Fibroblast of lung (primary cell): ENCODE measurements at regions not wholly inside any gene's neighbourhood (a gene's known extent, or its start where the extent isn't known, plus 50 kb on each side); places are given as distances from the start of the nearest gene placed in this dataset.
A peak's percentile ranks its signal among the peaks of the same experiment; 100 is the strongest.

Experiments
- DNase-seq, 2 donors: peaks; one replicate each; pipeline versions ENCODE4 v3.0.0 to v3.0.0-alpha.2; 2010; ENCODE audit warnings: low read depth in 2 of 2
- H2AFZ ChIP-seq: 2 replicates; pipeline ENCODE4 v1.5.1; 2012; ENCODE audit warnings: low read length, control low read depth, inconsistent platforms
- H3K27ac ChIP-seq: 2 replicates; pipeline ENCODE4 v1.5.1; 2011; ENCODE audit warnings: low read length, control low read depth; ENCODE audit not compliant: insufficient read depth
- H3K27me3 ChIP-seq: 2 replicates; pipeline ENCODE4 v1.5.1; 2011; ENCODE audit warnings: mild to moderate bottlenecking, low read length; ENCODE audit not compliant: control insufficient read depth, insufficient read depth
- H3K36me3 ChIP-seq: 2 replicates; pipeline ENCODE4 v1.5.1; 2011; ENCODE audit warnings: low read length; ENCODE audit not compliant: control insufficient read depth, insufficient read depth
- H3K4me1 ChIP-seq: 2 replicates; pipeline ENCODE4 v1.5.1; 2011; ENCODE audit warnings: low read length; ENCODE audit not compliant: control insufficient read depth, insufficient read depth; ENCODE audit errors: extremely low read depth
- H3K4me2 ChIP-seq: 2 replicates; pipeline ENCODE4 v1.5.1; 2011; ENCODE audit warnings: low read length, control low read depth; ENCODE audit not compliant: insufficient read depth; ENCODE audit errors: extremely low read depth
- H3K4me3 ChIP-seq, 4 experiments: fragments of 200-600 bp in 1 of 4; sonication (generic) in 1 of 4; replicated peaks in 1 of 4; 2 replicates each; pipeline ENCODE4 v1.5.1; 2011 to 2016; ENCODE audit warnings: low read length in 4 of 4, low read depth in 3 of 4, mild to moderate bottlenecking in 3 of 4, control low read depth in 2 of 4, inconsistent platforms in 1 of 4, mixed read lengths in 1 of 4; ENCODE audit not compliant: insufficient read depth in 1 of 4; ENCODE audit errors: control extremely low read depth in 1 of 4
- H3K79me2 ChIP-seq: 2 replicates; pipeline ENCODE4 v1.5.1; 2012; ENCODE audit warnings: mild to moderate bottlenecking, low read length, inconsistent platforms; ENCODE audit not compliant: control insufficient read depth, insufficient read depth
- H3K9ac ChIP-seq: 2 replicates; pipeline ENCODE4 v1.5.1; 2011; ENCODE audit warnings: mild to moderate bottlenecking, low read length, control low read depth; ENCODE audit not compliant: insufficient read depth
- H3K9me3 ChIP-seq: 2 replicates; pipeline ENCODE4 v1.5.1; 2012; ENCODE audit warnings: low read depth, low read length; ENCODE audit not compliant: control insufficient read depth, insufficient read depth
- H4K20me1 ChIP-seq: 2 replicates; pipeline ENCODE4 v1.5.1; 2011; ENCODE audit warnings: low read length; ENCODE audit not compliant: control insufficient read depth, insufficient read depth; ENCODE audit errors: extremely low read depth
- EZH2 ChIP-seq: IDR thresholded peaks from 2 replicates; pipeline ENCODE4 v1.5.1; 2012; ENCODE audit warnings: low read length, control low read depth, mild to moderate bottlenecking; ENCODE audit errors: missing control alignments
- TF ChIP-seq, protein P1 (sequence below), 2 donors: IDR thresholded peaks in 1 of 2; conservative IDR thresholded peaks in 1 of 2; 1 replicate in 1 of 2; 2 replicates in 1 of 2; pipeline ENCODE4 v1.5.1; 2011 to 2012; ENCODE audit warnings: low read length in 2 of 2, control low read depth in 1 of 2, inconsistent platforms in 1 of 2, low read depth in 1 of 2, mild to moderate bottlenecking in 1 of 2

DNA sequence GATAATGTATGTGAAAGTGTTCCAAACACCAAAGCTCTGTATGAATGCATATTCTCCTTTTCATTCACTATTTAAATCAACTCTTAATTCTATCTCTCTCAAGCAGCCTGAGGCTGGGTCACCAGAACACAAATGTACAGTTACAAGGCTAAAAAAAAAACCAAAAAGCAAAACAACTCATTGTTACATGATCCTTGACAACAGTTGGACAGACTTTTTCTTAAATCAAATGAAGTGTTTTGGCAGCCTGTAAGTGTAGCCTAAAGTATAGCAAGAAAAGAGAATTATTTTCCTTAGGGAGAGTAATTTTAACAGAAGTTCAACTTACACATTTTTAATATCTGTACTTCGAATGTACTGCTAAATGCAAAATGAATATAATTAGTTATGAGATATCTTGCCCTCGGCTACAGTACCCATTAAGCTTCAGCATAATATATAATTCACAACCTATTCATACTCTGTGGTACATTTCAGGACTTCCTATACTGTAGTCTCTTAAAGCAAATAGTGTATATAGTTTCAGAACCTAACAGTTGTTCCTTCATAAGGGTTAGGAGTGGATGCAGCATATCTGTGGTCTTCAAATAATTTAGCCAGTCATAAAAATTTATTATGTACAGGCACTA, 214.0 kb upstream of the BTG1 start:
- no peak overlapping the region for H3K27ac ChIP-seq
- no peak overlapping the region for H3K4me3 ChIP-seq
- peak in 1 of 2 donors; percentile 5 for DNase-seq
- no peaks in the 10 kb centered on the region for H4K20me1 ChIP-seq
- H3K4me1 ChIP-seq = peaks cover 3% of the 10 kb centered on the region
- H3K27me3 ChIP-seq = no peaks in the 10 kb centered on the region
- H3K36me3 ChIP-seq = no peaks in the 10 kb centered on the region
- H3K4me2 ChIP-seq = no peak overlapping the region
- H3K9me3 ChIP-seq = no peaks in the 10 kb centered on the region
- H3K9ac ChIP-seq = no peak overlapping the region
- no peak overlapping the region for H2AFZ ChIP-seq
- H3K79me2 ChIP-seq = no peaks in the 10 kb centered on the region
- no peak for TF ChIP-seq EZH2
- TF ChIP-seq, protein P1, sequence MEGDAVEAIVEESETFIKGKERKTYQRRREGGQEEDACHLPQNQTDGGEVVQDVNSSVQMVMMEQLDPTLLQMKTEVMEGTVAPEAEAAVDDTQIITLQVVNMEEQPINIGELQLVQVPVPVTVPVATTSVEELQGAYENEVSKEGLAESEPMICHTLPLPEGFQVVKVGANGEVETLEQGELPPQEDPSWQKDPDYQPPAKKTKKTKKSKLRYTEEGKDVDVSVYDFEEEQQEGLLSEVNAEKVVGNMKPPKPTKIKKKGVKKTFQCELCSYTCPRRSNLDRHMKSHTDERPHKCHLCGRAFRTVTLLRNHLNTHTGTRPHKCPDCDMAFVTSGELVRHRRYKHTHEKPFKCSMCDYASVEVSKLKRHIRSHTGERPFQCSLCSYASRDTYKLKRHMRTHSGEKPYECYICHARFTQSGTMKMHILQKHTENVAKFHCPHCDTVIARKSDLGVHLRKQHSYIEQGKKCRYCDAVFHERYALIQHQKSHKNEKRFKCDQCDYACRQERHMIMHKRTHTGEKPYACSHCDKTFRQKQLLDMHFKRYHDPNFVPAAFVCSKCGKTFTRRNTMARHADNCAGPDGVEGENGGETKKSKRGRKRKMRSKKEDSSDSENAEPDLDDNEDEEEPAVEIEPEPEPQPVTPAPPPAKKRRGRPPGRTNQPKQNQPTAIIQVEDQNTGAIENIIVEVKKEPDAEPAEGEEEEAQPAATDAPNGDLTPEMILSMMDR (conservative IDR thresholded peaks at IDR 0.05 in 1 of 2, IDR thresholded peaks at IDR 0.05 in 1 of 2; ENCODE audit: low read depth in 1 of 2, low read length in 2 of 2) = no peak

DNA sequence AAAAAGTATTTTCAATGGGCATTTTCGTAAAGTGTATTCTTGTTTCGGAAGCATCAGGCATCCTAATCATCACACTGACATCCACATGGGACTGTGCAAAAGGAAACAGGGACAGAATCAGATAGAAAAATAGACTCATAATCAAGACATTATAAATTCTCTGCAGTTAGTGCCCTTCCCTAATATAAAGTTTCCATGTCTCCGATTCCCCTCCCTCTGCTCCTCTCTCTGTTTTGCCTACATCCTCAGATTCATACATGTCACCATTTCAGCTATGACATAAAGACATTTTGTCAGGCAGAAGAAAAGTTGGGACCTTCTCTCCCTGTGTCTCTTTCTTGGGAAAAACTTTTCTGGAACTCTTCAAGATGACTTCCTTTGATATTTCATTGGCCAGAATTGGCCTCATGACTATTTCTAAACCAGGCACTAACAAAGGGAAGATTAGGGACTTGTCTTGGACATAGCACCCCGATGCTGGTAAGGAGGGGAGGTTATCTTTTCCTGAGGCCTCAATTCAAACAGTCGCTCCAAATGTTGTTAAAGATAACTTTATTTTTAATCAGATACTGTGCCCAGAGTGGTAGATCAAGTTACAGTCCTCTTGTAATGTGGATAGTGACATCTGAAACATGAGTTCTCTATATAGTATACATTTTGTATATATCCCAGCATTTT, 212.1 kb upstream of the BTG1 start:
- no peaks in the 10 kb centered on the region for H3K9me3 ChIP-seq
- TF ChIP-seq, protein P1 (conservative IDR thresholded peaks at IDR 0.05 in 1 of 2, IDR thresholded peaks at IDR 0.05 in 1 of 2; ENCODE audit: low read depth in 1 of 2, low read length in 2 of 2) = no peak
- TF ChIP-seq EZH2 = no peak
- H3K79me2 ChIP-seq = no peaks in the 10 kb centered on the region
- H3K4me3 ChIP-seq = no peak overlapping the region
- H3K36me3 ChIP-seq = no peaks in the 10 kb centered on the region
- H4K20me1 ChIP-seq = no peaks in the 10 kb centered on the region
- no peaks in the 10 kb centered on the region for H3K27me3 ChIP-seq
- H3K27ac ChIP-seq = no peak overlapping the region
- H3K4me2 ChIP-seq = no peak overlapping the region
- no peak for DNase-seq
- no peak overlapping the region for H2AFZ ChIP-seq
- no peaks in the 10 kb centered on the region for H3K4me1 ChIP-seq
- no peak overlapping the region for H3K9ac ChIP-seq

- no peaks in the 10 kb centered on the region for H3K27me3 ChIP-seq
- no peaks in the 10 kb centered on the region for H3K4me1 ChIP-seq
- H2AFZ ChIP-seq = no peak overlapping the region
- no peak for TF ChIP-seq EZH2
- TF ChIP-seq, protein P1 (conservative IDR thresholded peaks at IDR 0.05 in 1 of 2, IDR thresholded peaks at IDR 0.05 in 1 of 2; ENCODE audit: low read depth in 1 of 2, low read length in 2 of 2) = no peak
- H3K9me3 ChIP-seq = no peaks in the 10 kb centered on the region
- peak in 1 of 2 donors; percentile 49 for DNase-seq
- H3K4me2 ChIP-seq = no peak overlapping the region
- no peak overlapping the region for H3K9ac ChIP-seq
- no peak overlapping the region for H3K27ac ChIP-seq
- H3K79me2 ChIP-seq = no peaks in the 10 kb centered on the region
- no peaks in the 10 kb centered on the region for H4K20me1 ChIP-seq
- H3K4me3 ChIP-seq = no peak overlapping the region
- no peaks in the 10 kb centered on the region for H3K36me3 ChIP-seq
Observed at GRCh38 chr12:92356425-92356824, 210.8 kb upstream of the BTG1 start.
